OCI-M1 (cell line): ENCODE measurements at regions not wholly inside any gene's neighbourhood (a gene's known extent, or its start where the extent isn't known, plus 50 kb on each side); places are given as distances from the start of the nearest gene placed in this dataset.
A peak's percentile ranks its signal among the peaks of the same experiment; 100 is the strongest.

Source experiments
- DNase-seq: peaks from one replicate; lab custom pipeline; 2025; lab: John Stamatoyannopoulos, UW

GRCh38 chr5:141800617-141801016 lies 77.6 kb downstream of the PCDH1 start:
- DNase-seq = no peak

GRCh38 chr5:141799507-141800167 lies 78.6 kb downstream of the PCDH1 start:
- DNase-seq = peak; percentile 35

GRCh38 chr5:141797425-141797824 lies 80.8 kb downstream of the PCDH1 start:
- DNase-seq = no peak

- no peak for DNase-seq
Measured at GRCh38 chr5:141795421-141795820, 82.8 kb downstream of the PCDH1 start.

GRCh38 chr5:141793881-141794280 lies 84.3 kb downstream of the PCDH1 start:
- no peak for DNase-seq

- DNase-seq = no peak
Measured at GRCh38 chr5:141793403-141793802, 84.8 kb downstream of the PCDH1 start.

GRCh38 chr5:141790630-141791029 lies 87.6 kb downstream of the PCDH1 start:
- DNase-seq = no peak

GRCh38 chr5:141789330-141789729 lies 88.9 kb downstream of the PCDH1 start:
- no peak for DNase-seq

- DNase-seq = no peak
Measured at GRCh38 chr5:141788296-141788970, 89.8 kb downstream of the PCDH1 start.

- no peak for DNase-seq
Measured at GRCh38 chr5:141787376-141787775, 90.8 kb downstream of the PCDH1 start.

GRCh38 chr5:141786700-141787099 lies 91.5 kb downstream of the PCDH1 start:
- no peak for DNase-seq

GRCh38 chr5:141785711-141786110 lies 92.5 kb downstream of the PCDH1 start:
- no peak for DNase-seq

- no peak for DNase-seq
Measured at GRCh38 chr5:141785135-141785534, 93.1 kb downstream of the PCDH1 start.

- no peak for DNase-seq
Measured at GRCh38 chr5:141784529-141784928, 93.7 kb downstream of the PCDH1 start.

GRCh38 chr5:141783947-141784296 lies 94.3 kb downstream of the PCDH1 start:
- no peak for DNase-seq

GRCh38 chr5:141783005-141783946 lies 94.9 kb downstream of the PCDH1 start:
- DNase-seq = no peak

GRCh38 chr5:141781910-141782309 lies 96.3 kb downstream of the PCDH1 start:
- no peak for DNase-seq

GRCh38 chr5:141780952-141781781 lies 97.0 kb downstream of the PCDH1 start:
- DNase-seq = no peak

GRCh38 chr5:141780240-141780951 lies 97.8 kb downstream of the PCDH1 start:
- DNase-seq = no peak

- DNase-seq = no peak
Measured at GRCh38 chr5:141779503-141779973, 97.5 kb upstream of the ARAP3 start.

- no peak for DNase-seq
Measured at GRCh38 chr5:141778683-141779082, 96.7 kb upstream of the ARAP3 start.
